ENCODE measurements at regions not wholly inside any gene's neighbourhood (a gene's known extent, or its start where the extent isn't known, plus 50 kb on each side); places are given as distances from the start of the nearest gene placed in this dataset.
A peak's percentile ranks its signal among the peaks of the same experiment; 100 is the strongest.

DNA sequence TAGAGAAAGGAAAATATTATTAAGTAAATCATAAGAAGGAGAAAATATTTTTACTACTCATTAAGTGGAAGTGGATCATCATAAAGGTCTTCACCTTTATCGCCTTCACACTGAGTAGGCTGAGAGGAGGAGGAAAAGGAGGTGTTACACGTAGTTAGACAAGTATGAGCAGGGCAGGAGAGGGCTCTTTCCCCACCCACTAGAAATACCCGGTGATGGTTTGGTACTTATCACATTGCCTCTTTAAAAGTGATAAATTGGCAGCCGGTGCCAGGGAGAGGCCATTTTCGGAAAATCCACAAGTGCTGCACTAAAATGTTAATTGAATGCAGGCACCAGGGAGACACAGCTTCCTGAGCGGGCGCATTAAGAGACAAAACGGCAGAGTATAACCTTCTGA lies 598.7 kb upstream of the SOX11 start:
- no peak overlapping the region for H3K4me3 ChIP-seq (ENCODE audit: low read depth, low read length)
- no peak for DNase-seq (ENCODE audit: low read depth)
- TF ChIP-seq, protein P1, sequence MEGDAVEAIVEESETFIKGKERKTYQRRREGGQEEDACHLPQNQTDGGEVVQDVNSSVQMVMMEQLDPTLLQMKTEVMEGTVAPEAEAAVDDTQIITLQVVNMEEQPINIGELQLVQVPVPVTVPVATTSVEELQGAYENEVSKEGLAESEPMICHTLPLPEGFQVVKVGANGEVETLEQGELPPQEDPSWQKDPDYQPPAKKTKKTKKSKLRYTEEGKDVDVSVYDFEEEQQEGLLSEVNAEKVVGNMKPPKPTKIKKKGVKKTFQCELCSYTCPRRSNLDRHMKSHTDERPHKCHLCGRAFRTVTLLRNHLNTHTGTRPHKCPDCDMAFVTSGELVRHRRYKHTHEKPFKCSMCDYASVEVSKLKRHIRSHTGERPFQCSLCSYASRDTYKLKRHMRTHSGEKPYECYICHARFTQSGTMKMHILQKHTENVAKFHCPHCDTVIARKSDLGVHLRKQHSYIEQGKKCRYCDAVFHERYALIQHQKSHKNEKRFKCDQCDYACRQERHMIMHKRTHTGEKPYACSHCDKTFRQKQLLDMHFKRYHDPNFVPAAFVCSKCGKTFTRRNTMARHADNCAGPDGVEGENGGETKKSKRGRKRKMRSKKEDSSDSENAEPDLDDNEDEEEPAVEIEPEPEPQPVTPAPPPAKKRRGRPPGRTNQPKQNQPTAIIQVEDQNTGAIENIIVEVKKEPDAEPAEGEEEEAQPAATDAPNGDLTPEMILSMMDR (IDR thresholded peaks at IDR 0.05; ENCODE audit: control insufficient read depth, extremely low read depth, insufficient read depth) = no peak

- H3K4me3 ChIP-seq (ENCODE audit: low read depth, low read length) = no peak overlapping the region
- DNase-seq (ENCODE audit: low read depth) = no peak
- TF ChIP-seq, protein P1 (IDR thresholded peaks at IDR 0.05; ENCODE audit: control insufficient read depth, extremely low read depth, insufficient read depth) = no peak
Measured at GRCh38 chr2:5094192-5094591, 598.0 kb upstream of the SOX11 start.

- H3K4me3 ChIP-seq (ENCODE audit: low read depth, low read length) = no peak overlapping the region
- no peak for DNase-seq (ENCODE audit: low read depth)
- TF ChIP-seq, protein P1 (IDR thresholded peaks at IDR 0.05; ENCODE audit: control insufficient read depth, extremely low read depth, insufficient read depth) = no peak
Measured at GRCh38 chr2:5098286-5098685, 593.9 kb upstream of the SOX11 start.

DNA sequence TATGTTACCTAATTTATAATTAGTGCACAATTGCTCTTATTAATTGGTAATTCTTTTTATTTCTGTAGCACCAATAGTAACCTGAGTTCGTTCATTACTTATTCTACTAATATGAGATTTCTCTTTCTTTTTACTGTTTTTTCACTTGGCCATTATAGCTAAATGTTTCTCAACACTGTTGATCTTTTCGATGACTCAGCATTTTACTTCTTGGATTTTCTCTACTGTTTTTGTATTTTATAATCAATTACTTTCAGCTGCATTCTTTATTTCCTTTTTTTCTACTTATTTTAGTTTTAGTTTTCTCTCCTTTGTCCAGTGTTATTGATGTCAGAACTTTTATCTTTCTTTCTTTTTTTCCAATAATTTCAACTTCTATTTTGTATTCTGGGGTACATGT lies 589.4 kb upstream of the SOX11 start:
- TF ChIP-seq, protein P1 (IDR thresholded peaks at IDR 0.05; ENCODE audit: control insufficient read depth, extremely low read depth, insufficient read depth) = no peak
- no peak for DNase-seq (ENCODE audit: low read depth)

GRCh38 chr2:5111581-5111980 lies 580.6 kb upstream of the SOX11 start:
- peak; percentile 99 for DNase-seq (ENCODE audit: low read depth)
- TF ChIP-seq, protein P1 (IDR thresholded peaks at IDR 0.05; ENCODE audit: control insufficient read depth, extremely low read depth, insufficient read depth) = no peak
- H3K4me3 ChIP-seq (ENCODE audit: low read depth, low read length) = no peak overlapping the region

More for the DNA sequence above, 589.4 kb upstream of the SOX11 start:
- H3K4me3 ChIP-seq (ENCODE audit: low read depth, low read length) = no peak overlapping the region

DNA sequence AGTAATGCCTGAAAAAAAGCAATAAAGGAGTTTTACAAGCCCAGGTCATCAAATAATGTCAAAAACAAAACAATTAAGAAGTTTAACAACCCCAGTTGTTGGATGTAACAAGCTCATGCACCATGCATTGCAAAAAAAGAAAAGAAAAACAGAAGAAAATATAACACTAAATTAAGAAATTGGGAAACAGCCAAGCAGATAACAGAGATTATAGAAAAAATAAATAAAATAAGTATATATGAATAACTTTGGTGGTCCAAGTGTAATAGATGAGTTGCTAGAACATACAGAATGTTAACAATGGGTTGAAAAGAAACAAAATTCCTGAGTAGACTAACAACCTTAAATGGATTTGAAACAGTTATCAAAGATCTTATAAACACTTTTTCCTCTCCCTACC lies 573.1 kb upstream of the SOX11 start:
- TF ChIP-seq, protein P1 (IDR thresholded peaks at IDR 0.05; ENCODE audit: control insufficient read depth, extremely low read depth, insufficient read depth) = no peak
- no peak for DNase-seq (ENCODE audit: low read depth)
- H3K4me3 ChIP-seq (ENCODE audit: low read depth, low read length) = no peak overlapping the region

DNA sequence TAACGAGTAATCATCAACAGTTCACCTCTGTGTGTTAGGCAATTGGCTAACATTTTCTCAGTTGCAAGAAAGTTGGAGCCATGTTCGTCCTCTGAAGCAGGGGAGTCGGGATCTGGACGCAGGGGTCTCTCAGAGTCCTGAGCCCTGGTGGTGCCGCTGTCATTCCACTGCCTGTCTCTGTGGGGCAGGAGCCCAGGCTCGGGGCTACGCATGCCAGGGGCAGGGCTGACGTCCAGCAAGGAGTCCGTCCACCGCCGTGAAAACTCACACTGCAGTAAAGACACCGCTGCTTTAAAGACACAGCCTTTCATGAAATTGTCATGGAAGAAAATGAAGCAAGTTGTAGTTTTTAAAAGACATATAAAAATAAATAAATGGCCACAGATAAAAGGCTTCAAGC lies 571.1 kb upstream of the SOX11 start:
- H3K4me3 ChIP-seq (ENCODE audit: low read depth, low read length) = no peak overlapping the region
- TF ChIP-seq, protein P1 (IDR thresholded peaks at IDR 0.05; ENCODE audit: control insufficient read depth, extremely low read depth, insufficient read depth) = no peak
- DNase-seq (ENCODE audit: low read depth) = no peak
